Endothelial cell (in vitro differentiated cells): ENCODE measurements at regions not wholly inside any gene's neighbourhood (a gene's known extent, or its start where the extent isn't known, plus 50 kb on each side); places are given as distances from the start of the nearest gene placed in this dataset.
"Not testable (repeated sequence)": the region's sequence is repeated elsewhere in the genome, so short reads cannot be mapped to it uniquely, and the experiment has no call there.

ENCODE experiments used
- DNase-seq: peaks from one replicate; pipeline ENCODE4 v3.0.0; 2021; ENCODE audit warnings: low spot score
- H3K27ac Mint-ChIP-seq: one replicate; pipeline ENCODE4 v1.8.0; 2021; ENCODE audit warnings: mixed read lengths, inconsistent platforms; ENCODE audit not compliant: unreplicated experiment
- H3K27me3 Mint-ChIP-seq: one replicate; pipeline ENCODE4 v1.8.0; 2021; ENCODE audit warnings: mild to moderate bottlenecking, moderate library complexity, mixed read lengths, inconsistent platforms; ENCODE audit not compliant: unreplicated experiment
- H3K36me3 Mint-ChIP-seq: one replicate; pipeline ENCODE4 v1.8.0; 2021; ENCODE audit warnings: mild to moderate bottlenecking, low read depth, mixed read lengths, inconsistent platforms; ENCODE audit not compliant: unreplicated experiment
- H3K4me1 Mint-ChIP-seq: one replicate; pipeline ENCODE4 v1.8.0; 2021; ENCODE audit warnings: mild to moderate bottlenecking, mixed read lengths, inconsistent platforms; ENCODE audit not compliant: unreplicated experiment
- H3K4me3 Mint-ChIP-seq: one replicate; pipeline ENCODE4 v1.8.0; 2021; ENCODE audit warnings: mild to moderate bottlenecking, mixed read lengths, inconsistent platforms; ENCODE audit not compliant: unreplicated experiment
- H3K9me3 Mint-ChIP-seq: one replicate; pipeline ENCODE4 v1.8.0; 2021; ENCODE audit warnings: mixed read lengths, inconsistent platforms; ENCODE audit not compliant: unreplicated experiment
- CTCF ChIP-seq: fragments of 200-600 bp; sonication (generic); IDR thresholded peaks from one replicate; pipeline ENCODE4 v1.5.0; 2021; ENCODE audit warnings: antibody characterized with exemption; ENCODE audit not compliant: unreplicated experiment

DNA sequence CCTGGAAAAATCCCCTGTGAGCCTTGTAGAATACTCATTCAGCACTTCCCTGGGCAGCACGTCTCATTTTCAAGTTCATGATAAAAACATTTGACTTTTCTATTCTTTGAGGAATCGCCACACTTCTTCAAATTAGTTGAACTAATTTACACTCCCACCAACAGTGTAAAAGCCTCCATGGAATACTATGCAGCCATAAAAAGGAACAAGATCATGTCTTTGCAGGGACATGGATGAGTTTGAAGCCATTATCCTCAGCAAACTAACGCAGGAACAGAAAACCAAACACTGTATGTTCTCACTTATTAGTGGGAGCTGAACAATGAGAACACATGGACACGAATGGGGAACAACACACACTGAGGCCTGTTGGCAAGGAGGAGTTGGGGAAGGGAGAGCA lies 102.0 kb upstream of the HEY2 start:
- H3K36me3 Mint-ChIP-seq = no peaks in the 10 kb centered on the region
- no peaks in the 10 kb centered on the region for H3K9me3 Mint-ChIP-seq
- DNase-seq = no peak
- H3K4me1 Mint-ChIP-seq = no peaks in the 10 kb centered on the region
- H3K4me3 Mint-ChIP-seq = no peak overlapping the region
- H3K27me3 Mint-ChIP-seq = no peaks in the 10 kb centered on the region
- no peak for TF ChIP-seq CTCF
- H3K27ac Mint-ChIP-seq = no peak overlapping the region

GRCh38 chr6:125653752-125654151 lies 95.7 kb upstream of the HEY2 start:
- not testable (repeated sequence) for H3K36me3 Mint-ChIP-seq, H3K27me3 Mint-ChIP-seq, H3K9me3 Mint-ChIP-seq, DNase-seq, H3K4me1 Mint-ChIP-seq, H3K4me3 Mint-ChIP-seq
- H3K27ac Mint-ChIP-seq = peak overlapping the region; percentile 67

- H3K4me1 Mint-ChIP-seq = peaks cover 5% of the 10 kb centered on the region
These were observed 93.9 kb upstream of the HEY2 start for GRCh38 chr6:125655511-125655910.

DNA sequence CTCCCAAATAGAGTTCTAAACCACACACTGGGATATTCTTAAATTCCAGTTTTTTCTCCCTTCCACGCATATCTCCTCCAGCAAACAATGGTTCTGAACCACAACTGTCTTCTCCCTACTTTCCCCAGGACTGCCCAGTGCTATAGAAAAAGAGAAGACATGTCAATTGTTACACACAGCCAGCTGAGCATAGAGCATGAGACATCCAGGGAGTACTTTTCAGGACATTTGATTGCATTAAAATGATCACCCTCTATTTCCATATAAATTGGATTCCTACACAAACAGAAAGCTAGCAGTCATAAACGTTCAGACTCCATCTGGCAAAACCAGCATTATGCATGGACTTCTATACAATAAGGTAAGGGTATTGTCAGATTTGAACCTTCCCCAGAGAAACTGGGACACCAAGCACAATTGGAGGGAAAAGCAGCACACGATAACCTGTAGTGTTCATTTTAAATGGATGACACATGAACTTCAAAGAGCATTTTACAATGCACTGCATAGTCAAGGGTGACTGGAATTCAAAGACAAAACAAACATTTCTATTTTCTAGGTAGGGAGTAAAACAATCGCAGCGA lies 93.1 kb upstream of the HEY2 start:
- no peak overlapping the region for H3K4me3 Mint-ChIP-seq
- no peak for TF ChIP-seq CTCF
- no peak for DNase-seq

More at GRCh38 chr6:125655511-125655910, 93.9 kb upstream of the HEY2 start:
- no peak for TF ChIP-seq CTCF
- Mint-ChIP-seq H3K4me3 (no peak overlapping the region), H3K27ac (no peak overlapping the region), H3K27me3 (no peaks in the 10 kb centered on the region), H3K36me3 (no peaks in the 10 kb centered on the region), H3K9me3 (no peaks in the 10 kb centered on the region)
- no peak for DNase-seq

DNA sequence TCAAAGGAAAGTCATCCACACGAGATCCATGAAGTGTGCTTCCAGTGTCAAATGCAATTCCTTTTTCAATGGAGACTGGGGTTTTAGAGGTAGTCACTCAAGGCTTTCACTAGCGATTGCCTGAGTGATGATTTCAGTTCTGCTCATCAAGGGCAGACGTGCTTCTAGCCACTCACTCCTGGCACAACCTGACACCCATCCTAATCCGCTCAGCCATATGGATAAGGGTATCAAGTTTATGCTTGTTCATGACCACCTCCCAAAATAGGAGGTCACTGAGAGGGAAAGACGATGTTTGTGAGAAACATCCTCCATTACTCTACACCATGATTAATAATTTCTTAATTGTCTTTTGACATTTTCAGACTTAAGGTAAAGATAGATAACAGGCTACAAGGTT lies 91.3 kb upstream of the HEY2 start:
- H3K27me3 Mint-ChIP-seq = no peaks in the 10 kb centered on the region
- no peak overlapping the region for H3K4me3 Mint-ChIP-seq
- H3K36me3 Mint-ChIP-seq = no peaks in the 10 kb centered on the region
- no peak overlapping the region for H3K27ac Mint-ChIP-seq
- H3K4me1 Mint-ChIP-seq = peaks cover 5% of the 10 kb centered on the region
- no peak for TF ChIP-seq CTCF
- DNase-seq = no peak
- no peaks in the 10 kb centered on the region for H3K9me3 Mint-ChIP-seq

More for the DNA sequence above, 93.1 kb upstream of the HEY2 start:
- H3K27ac Mint-ChIP-seq = no peak overlapping the region
- no peaks in the 10 kb centered on the region for H3K36me3 Mint-ChIP-seq
- no peaks in the 10 kb centered on the region for H3K9me3 Mint-ChIP-seq
- H3K4me1 Mint-ChIP-seq = peaks cover 5% of the 10 kb centered on the region
- no peaks in the 10 kb centered on the region for H3K27me3 Mint-ChIP-seq
